Keratinocyte (primary cell): ENCODE measurements at regions not wholly inside any gene's neighbourhood (a gene's known extent, or its start where the extent isn't known, plus 50 kb on each side); places are given as distances from the start of the nearest gene placed in this dataset.

Experiments used
- DNase-seq: peaks from one replicate; pipeline ENCODE4 v3.0.0-alpha.2; 2011; ENCODE audit warnings: low read depth, missing footprints, low spot score
- FAIRE-seq: peaks from 2 replicates; lab custom pipeline; 2011; peaks lifted over from hg19 to GRCh38; lab: Jason Lieb, UNC
- H2AFZ ChIP-seq: 2 replicates; pipeline ENCODE4 v1.6.0; 2012; ENCODE audit warnings: low read length, control low read depth, inconsistent platforms; ENCODE audit not compliant: control insufficient read depth
- H3K27ac ChIP-seq: 2 replicates; pipeline ENCODE4 v1.5.1; 2011; ENCODE audit warnings: low read length; ENCODE audit not compliant: control insufficient read depth, insufficient read depth
- H3K27me3 ChIP-seq: 3 replicates; pipeline ENCODE4 v1.6.0; 2011; ENCODE audit warnings: low read length; ENCODE audit not compliant: control insufficient read depth, insufficient read depth; ENCODE audit errors: extremely low read depth
- H3K36me3 ChIP-seq, 2 experiments: 2 replicates in 1 of 2; 3 replicates in 1 of 2; pipeline ENCODE4 v1.5.1; 2011; ENCODE audit warnings: low read length in 2 of 2, mild to moderate bottlenecking in 1 of 2; ENCODE audit not compliant: control insufficient read depth in 2 of 2, insufficient read depth in 2 of 2; ENCODE audit errors: extremely low read depth in 1 of 2
- H3K4me1 ChIP-seq: 3 replicates; pipeline ENCODE4 v1.5.1; 2011; ENCODE audit warnings: low read length; ENCODE audit not compliant: control insufficient read depth, insufficient read depth; ENCODE audit errors: extremely low read depth
- H3K4me2 ChIP-seq: 3 replicates; pipeline ENCODE4 v1.6.0; 2011; ENCODE audit warnings: low read depth, low read length; ENCODE audit not compliant: control insufficient read depth, insufficient read depth; ENCODE audit errors: extremely low read depth
- H3K4me3 ChIP-seq, 3 experiments: fragments of 200-600 bp in 1 of 3; sonication (generic) in 1 of 3; 2 replicates in 2 of 3; 3 replicates in 1 of 3; pipeline ENCODE4 v1.5.1; 2011 to 2016; ENCODE audit warnings: low read length in 3 of 3, mild to moderate bottlenecking in 3 of 3, control low read depth in 2 of 3, inconsistent platforms in 1 of 3, low read depth in 1 of 3, mixed read lengths in 1 of 3, mixed run types in 1 of 3, moderate library complexity in 1 of 3; ENCODE audit not compliant: control insufficient read depth in 2 of 3, insufficient read depth in 2 of 3; ENCODE audit errors: extremely low read depth in 1 of 3
- H3K79me2 ChIP-seq: 2 replicates; pipeline ENCODE4 v1.6.0; 2012; ENCODE audit warnings: low read length; ENCODE audit not compliant: control insufficient read depth, insufficient read depth
- H3K9ac ChIP-seq: 3 replicates; pipeline ENCODE4 v1.6.0; 2011; ENCODE audit warnings: low read length; ENCODE audit not compliant: control insufficient read depth, insufficient read depth; ENCODE audit errors: extremely low read depth
- H3K9me1 ChIP-seq: 3 replicates; pipeline ENCODE4 v1.6.0; 2011; ENCODE audit warnings: low read length; ENCODE audit not compliant: control insufficient read depth, insufficient read depth; ENCODE audit errors: extremely low read depth
- H3K9me3 ChIP-seq: 2 replicates; pipeline ENCODE4 v1.5.1; 2012; ENCODE audit warnings: low read depth, low read length; ENCODE audit not compliant: control insufficient read depth
- H4K20me1 ChIP-seq: 3 replicates; pipeline ENCODE4 v1.6.0; 2011; ENCODE audit warnings: low read length; ENCODE audit not compliant: control insufficient read depth, insufficient read depth; ENCODE audit errors: extremely low read depth
- EZH2 ChIP-seq: IDR thresholded peaks from one replicate; pipeline ENCODE4 v1.6.1; 2012; ENCODE audit warnings: inconsistent platforms, mild to moderate bottlenecking, low read length, moderate library complexity
- dilution Hi-C: fragments of 300-500 bp; cut with MboI; formaldehyde crosslinking; loops from one replicate; pipeline ENCODE4 v1.7.0; 2020; ENCODE audit warnings: low sequenced_read_pairs; ENCODE audit not compliant: extremely low pct_ligation_motif_present
- TF ChIP-seq, protein P1 (sequence below), 3 experiments: IDR thresholded peaks in 1 of 3; conservative IDR thresholded peaks in 1 of 3; optimal IDR thresholded peaks in 1 of 3; 2 replicates in 2 of 3; 3 replicates in 1 of 3; pipeline versions ENCODE3 to v1.5.1; 2011; ENCODE audit warnings: low read length in 3 of 3, mild to moderate bottlenecking in 3 of 3, moderate library complexity in 2 of 3, control low read depth in 1 of 3, inconsistent platforms in 1 of 3; ENCODE audit not compliant: insufficient read depth in 2 of 3; ENCODE audit errors: extremely low read depth in 1 of 3

DNA sequence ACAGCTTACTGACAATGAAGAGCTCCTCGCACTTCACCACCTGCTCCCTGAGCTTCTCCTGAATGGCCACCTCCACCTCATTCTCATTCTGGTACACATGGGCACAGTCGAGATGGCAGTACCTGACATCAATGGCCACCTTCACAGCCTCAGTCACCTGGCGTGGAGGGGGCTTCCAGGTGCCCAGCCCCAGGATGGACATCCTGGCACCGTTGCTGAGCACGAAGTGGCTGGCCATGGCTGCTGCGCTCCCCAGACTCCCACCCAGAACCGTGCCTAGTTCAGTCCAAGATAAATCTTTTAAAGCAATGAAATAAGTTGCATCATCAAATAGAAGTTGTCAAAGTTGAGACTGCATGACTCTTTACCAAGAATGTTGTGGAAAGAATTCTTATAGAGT is 128.1 kb upstream of the SOX6 start:
- H3K27me3 ChIP-seq = no peaks in the 10 kb centered on the region
- H3K9ac ChIP-seq = no peak overlapping the region
- H3K4me2 ChIP-seq = no peak overlapping the region
- no peaks in the 10 kb centered on the region for H4K20me1 ChIP-seq
- DNase-seq (no peak), FAIRE-seq (no peak)
- TF ChIP-seq, protein P1, sequence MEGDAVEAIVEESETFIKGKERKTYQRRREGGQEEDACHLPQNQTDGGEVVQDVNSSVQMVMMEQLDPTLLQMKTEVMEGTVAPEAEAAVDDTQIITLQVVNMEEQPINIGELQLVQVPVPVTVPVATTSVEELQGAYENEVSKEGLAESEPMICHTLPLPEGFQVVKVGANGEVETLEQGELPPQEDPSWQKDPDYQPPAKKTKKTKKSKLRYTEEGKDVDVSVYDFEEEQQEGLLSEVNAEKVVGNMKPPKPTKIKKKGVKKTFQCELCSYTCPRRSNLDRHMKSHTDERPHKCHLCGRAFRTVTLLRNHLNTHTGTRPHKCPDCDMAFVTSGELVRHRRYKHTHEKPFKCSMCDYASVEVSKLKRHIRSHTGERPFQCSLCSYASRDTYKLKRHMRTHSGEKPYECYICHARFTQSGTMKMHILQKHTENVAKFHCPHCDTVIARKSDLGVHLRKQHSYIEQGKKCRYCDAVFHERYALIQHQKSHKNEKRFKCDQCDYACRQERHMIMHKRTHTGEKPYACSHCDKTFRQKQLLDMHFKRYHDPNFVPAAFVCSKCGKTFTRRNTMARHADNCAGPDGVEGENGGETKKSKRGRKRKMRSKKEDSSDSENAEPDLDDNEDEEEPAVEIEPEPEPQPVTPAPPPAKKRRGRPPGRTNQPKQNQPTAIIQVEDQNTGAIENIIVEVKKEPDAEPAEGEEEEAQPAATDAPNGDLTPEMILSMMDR (optimal IDR thresholded peaks at IDR 0.05 in 1 of 3, IDR thresholded peaks at IDR 0.05 in 1 of 3, conservative IDR thresholded peaks at IDR 0.05 in 1 of 3; ENCODE audit: extremely low read depth in 1 of 3, insufficient read depth in 2 of 3, low read length in 3 of 3) = no peak
- no peak for TF ChIP-seq EZH2
- no peak overlapping the region for H2AFZ ChIP-seq
- H3K36me3 ChIP-seq = no peaks in the 10 kb centered on the region
- H3K27ac ChIP-seq = no peak overlapping the region
- dilution Hi-C loops = no loop called here
- H3K4me1 ChIP-seq = no peaks in the 10 kb centered on the region
- no peaks in the 10 kb centered on the region for H3K9me1 ChIP-seq
- no peaks in the 10 kb centered on the region for H3K79me2 ChIP-seq
- H3K4me3 ChIP-seq = no peak overlapping the region
- no peaks in the 10 kb centered on the region for H3K9me3 ChIP-seq

DNA sequence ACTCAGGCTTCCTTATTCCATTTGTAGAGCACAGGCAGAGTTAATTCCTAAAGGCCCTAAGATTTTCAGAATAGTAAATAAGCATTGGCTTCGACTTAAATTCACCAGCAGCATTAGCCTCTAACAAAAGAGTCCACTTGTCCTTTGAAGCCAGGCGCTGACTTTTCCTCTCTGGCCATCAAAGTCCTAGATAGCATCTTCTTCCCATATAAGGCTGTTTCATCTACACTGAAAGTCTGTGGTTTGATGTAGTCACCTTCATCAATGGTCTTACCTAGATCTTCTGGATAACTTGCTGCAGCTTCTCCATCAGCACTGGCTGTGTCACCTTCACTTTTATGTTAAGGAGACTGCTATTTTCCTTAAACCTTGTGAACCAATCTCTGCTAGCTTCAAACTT is 118.3 kb upstream of the SOX6 start:
- no peak for DNase-seq
- no peak for TF ChIP-seq EZH2
- TF ChIP-seq, protein P1 (optimal IDR thresholded peaks at IDR 0.05 in 1 of 3, IDR thresholded peaks at IDR 0.05 in 1 of 3, conservative IDR thresholded peaks at IDR 0.05 in 1 of 3; ENCODE audit: extremely low read depth in 1 of 3, insufficient read depth in 2 of 3, low read length in 3 of 3) = no peak
- H3K4me3 ChIP-seq = no peak overlapping the region
- FAIRE-seq = no peak
- H2AFZ ChIP-seq = no peak overlapping the region
- no peaks in the 10 kb centered on the region for H3K36me3 ChIP-seq
- H3K9me3 ChIP-seq = no peaks in the 10 kb centered on the region
- no peaks in the 10 kb centered on the region for H3K27me3 ChIP-seq
- no peaks in the 10 kb centered on the region for H3K79me2 ChIP-seq
- dilution Hi-C loops = no loop called here
- H3K9me1 ChIP-seq = no peaks in the 10 kb centered on the region
- no peak overlapping the region for H3K4me2 ChIP-seq
- no peak overlapping the region for H3K9ac ChIP-seq
- no peaks in the 10 kb centered on the region for H4K20me1 ChIP-seq
- H3K4me1 ChIP-seq = no peaks in the 10 kb centered on the region
- no peak overlapping the region for H3K27ac ChIP-seq
